GM18861 (cell line): ENCODE measurements at regions not wholly inside any gene's neighbourhood (a gene's known extent, or its start where the extent isn't known, plus 50 kb on each side); places are given as distances from the start of the nearest gene placed in this dataset.
A peak's percentile ranks its signal among the peaks of the same experiment; 100 is the strongest.
"Not testable (repeated sequence)": the region's sequence is repeated elsewhere in the genome, so short reads cannot be mapped to it uniquely, and the experiment has no call there.

Source experiments
- ATAC-seq: cut with Tn5 transposase; IDR thresholded peaks from one replicate; pipeline ENCODE4 v1.9.1; 2021; ENCODE audit not compliant: unreplicated experiment

DNA sequence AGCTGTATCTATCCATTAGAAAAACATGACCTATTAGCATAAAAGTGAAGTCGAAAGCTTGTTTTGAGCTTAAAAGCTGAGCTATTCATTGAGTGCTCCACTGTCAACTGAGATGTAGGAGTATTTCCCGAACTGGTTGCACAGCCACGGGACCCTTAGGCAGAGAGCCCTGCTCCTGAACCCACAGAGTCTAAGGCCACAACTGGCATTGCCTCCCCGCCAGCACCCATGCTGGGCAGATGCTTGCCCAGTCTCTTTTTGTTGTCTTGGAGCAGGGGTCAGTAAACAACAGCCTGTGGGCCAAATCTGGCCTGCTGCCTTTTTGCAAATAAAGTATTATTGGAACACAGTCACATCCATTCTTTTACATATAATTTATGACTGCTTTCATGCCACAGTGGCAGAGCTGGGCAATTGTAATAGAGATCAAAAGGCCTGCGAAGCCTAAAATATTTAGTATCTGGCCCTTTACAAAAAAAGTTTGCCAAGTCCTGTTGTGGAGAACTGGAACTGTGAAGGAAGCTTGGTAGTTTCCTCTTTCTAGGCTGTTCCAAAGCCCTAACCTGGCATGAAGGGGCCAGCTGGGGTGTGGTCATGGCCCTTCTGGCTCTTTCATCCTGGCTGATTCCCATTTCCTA lies 58.4 kb upstream of the WAPL start:
- ATAC-seq = no peak

DNA sequence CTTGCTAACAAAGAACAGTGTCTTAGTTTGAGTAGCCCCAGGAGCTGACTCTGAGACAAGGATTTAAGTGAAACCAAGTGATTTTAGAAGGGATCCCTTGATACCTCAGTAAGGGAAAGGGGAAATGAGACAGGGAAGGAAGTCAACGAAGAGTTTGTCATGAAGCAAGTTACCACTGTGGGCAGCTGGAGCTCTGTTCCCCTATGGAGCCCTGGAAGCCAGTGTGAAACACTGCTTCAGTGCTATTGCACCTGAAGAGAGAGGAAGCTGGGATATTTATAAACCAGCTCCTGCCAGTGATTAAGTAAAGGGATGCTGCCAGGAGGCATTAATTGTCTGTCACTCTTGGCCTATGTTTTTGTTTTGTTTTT lies 58.9 kb upstream of the WAPL start:
- ATAC-seq = no peak

DNA sequence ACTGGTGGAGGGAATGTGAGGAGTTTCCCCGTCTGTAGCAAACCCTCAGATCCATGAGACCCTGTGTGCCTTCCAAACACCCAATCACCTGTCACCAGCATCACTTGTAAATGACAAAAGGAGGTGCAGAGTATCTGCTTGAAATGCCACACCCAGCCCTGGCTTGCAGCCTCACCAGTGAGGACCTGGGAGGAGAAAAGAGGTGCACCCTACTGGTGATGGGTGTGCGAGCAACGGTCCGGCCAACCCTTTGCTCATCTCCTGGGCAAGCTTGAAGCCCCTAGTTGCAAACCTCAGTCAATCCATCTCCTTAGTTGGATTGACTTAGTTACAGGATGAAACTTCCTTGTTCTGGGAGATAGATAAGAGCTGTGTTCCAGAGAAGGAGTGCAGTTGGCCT lies 62.4 kb upstream of the WAPL start:
- ATAC-seq = peak; percentile 81

- ATAC-seq = peak; percentile 81
Measured at GRCh38 chr10:86585037-86585929, 63.7 kb upstream of the WAPL start.

- no peak for ATAC-seq
Measured at GRCh38 chr10:86586516-86586915, 64.9 kb upstream of the WAPL start.

DNA sequence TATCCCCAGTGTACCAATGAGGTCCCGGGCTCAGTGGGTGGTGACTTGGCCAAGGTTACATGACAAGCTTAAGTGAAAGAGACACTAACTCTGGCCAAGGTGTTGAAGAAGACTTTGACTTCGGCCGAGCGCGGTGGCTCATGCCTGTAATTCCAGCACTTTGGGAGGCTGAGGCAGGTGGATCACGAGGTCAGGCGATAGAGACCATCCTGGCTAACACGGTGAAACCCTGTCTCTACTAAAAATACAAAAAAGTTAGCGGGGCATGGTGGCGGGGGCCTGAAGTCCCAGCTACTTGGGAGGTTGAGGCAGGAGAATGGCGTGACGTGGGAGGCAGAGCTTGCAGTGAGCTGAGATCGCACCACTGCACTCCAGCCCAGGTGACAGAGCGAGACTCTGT lies 65.6 kb upstream of the OPN4 start:
- ATAC-seq = not testable (repeated sequence)

DNA sequence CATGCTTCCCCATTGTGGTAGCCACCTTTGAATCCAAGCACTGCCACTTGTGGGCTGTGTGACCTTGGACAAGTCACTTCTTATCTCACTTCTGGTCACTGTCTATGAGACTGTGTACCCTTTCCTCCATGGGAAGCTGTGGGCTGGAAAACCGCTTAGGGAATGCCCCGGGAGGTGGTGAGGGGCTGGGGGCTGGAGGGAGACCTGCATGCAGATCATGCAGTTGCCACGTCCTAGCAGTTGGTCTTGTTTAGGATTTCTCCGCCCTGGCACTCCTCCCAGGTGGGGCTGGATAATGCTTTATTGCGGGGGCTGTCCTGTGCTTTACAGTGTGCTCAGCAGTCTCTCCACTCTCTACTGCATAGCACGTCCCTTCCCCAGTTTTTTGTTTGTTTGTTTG lies 62.9 kb upstream of the OPN4 start:
- ATAC-seq = no peak

GRCh38 chr10:86592413-86592812 lies 61.9 kb upstream of the OPN4 start:
- ATAC-seq = no peak

DNA sequence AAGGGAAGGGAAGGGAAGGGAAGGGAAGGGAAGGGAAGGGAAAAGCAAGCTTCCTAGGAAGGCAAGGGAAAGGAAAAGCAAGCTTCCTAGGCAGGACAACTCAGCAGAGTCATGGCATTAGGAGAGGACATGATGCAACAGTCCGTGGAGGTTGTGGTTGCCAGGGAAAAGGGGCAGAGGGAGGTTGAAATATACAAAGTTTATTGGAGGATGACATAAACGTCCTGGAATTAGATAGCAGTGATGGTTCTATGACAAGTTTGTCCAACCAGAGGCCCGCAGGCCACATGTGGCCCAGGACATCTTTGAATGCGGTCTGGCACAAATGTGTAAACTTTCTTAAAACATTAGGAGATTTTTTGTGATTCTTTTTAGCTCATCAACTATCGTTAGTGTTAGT lies 59.8 kb upstream of the OPN4 start:
- ATAC-seq = no peak

- ATAC-seq = no peak
Measured at GRCh38 chr10:86595496-86595895, 58.9 kb upstream of the OPN4 start.

GRCh38 chr10:86596266-86596665 lies 58.1 kb upstream of the OPN4 start:
- ATAC-seq = no peak

DNA sequence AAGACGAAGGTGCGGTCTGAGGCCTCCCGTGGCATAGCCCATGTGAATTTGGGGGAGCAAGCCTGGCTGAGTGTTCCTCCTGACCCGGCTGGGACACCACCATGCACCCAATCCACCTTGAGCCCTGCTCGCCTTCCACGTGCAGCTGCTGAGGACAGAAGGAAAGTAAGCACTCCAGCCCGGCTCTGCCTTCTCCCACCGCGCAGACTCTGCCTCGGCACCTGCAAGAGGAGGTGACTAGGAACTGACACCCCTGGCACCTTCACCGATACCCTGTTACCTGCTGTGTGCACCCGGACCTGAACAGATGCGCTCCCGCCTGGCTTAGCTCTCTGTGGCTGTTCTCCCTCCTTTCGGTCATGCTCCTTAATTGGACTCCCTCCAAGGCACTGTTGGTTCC lies 57.0 kb upstream of the OPN4 start:
- no peak for ATAC-seq

DNA sequence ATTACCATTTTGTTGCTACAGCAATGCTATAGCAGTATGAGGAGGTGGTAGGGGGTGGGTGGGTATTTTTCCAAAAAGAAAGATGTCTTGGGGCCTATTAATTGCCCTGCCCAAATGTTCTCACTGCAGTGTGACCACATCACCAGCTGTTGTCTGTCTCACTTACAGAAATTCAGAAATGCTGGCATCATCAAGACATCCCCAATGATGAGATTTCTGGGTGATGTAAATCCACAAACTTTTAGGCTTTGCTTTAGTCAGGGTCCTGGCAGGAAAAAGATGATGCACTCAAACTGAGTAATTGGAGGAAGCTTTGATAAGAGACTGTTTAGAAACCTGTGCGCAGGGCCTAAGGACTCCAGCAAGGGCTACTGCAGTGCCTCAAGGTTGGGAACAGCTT lies 56.2 kb upstream of the OPN4 start:
- ATAC-seq = no peak

- ATAC-seq = no peak
Measured at GRCh38 chr10:86599041-86599440, 55.3 kb upstream of the OPN4 start.

DNA sequence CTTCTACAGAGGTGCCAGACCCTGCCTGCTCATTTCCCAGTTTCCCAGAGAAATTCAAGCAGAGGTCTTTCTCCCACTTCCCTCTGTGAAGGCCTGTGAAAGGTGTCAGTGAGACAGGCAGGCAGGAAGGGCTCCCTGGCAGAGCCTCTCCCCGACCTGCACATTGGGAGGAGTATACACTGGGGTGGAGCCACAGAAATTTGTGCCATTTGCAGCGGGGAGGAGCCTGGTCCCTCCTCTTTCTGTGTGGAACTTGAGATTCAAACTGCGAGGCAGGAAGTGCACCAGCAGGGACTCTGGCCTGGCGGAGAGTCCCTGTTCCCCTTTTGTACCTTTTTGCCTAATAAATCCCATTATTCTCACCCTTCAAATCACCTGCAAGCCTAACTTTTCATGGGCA lies 54.6 kb upstream of the OPN4 start:
- ATAC-seq = peak; percentile 95

DNA sequence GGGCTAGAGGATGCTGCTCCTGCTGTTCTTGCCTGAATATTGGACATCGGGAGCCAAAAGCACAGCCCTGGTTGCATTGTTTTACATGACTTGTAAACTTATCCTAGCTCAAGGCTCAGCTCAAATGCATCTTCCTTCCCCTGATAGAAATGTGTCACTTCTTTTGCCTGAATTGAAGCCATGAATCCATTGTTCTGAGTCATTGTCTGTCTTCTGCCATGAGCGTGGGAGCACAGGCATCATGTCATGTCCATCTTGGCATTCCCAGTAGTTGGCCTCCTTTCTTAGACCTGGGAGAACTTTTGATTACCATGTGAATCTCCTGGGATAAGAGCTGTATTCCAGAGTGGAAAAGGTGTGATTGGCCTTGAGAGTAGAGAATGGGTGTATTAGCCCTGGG lies 54.1 kb upstream of the OPN4 start:
- ATAC-seq = no peak

DNA sequence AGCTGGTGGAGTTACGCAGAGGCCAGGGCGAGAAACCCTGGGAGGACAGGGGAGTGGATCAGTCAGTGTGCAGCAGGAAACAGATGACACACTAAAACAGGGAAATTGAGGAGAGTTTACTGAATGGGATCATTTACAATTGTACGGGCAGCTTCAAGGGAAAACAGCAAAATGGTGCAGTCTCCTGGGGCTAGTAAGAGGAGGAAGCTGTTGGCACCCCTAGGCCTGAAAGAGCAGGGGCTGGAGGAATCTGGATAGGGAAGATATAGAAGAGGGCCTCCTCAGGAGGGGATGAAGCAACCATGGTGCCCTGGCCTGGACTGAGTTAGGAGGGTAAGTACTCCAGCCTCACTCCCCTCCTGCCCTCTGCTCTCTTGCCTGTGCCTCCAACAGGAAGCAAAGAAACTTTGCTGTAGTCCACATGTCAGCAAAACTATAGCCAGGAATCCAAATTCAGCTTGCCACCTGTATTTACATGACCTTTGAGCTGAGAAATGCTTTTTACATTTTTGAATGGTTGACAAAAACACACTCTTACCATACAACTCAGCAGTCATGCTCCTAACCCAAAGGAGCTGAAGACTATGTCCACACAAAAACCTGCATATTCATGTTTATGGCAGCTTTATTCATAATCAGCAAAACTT lies 52.3 kb upstream of the OPN4 start:
- ATAC-seq = no peak

DNA sequence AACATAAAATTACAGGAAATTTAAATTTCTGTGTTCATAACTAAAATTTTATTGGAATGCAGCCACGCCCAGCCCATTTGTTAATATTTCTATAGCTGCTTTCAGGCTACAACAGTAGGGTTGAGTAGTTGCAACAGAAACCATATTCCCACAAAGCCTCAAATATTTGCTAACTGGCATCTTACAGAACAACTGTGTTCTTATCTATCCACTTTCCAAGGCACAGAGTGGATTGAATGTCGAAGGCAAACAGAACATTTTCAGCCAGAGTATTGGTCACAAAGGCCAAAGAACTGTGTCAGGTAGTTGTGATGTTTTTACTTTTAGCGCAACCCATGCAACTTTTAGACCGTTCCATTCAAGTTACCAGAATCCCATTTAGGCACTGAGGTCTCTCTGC lies 51.1 kb upstream of the OPN4 start:
- ATAC-seq = no peak
